ENCODE measurements at regions not wholly inside any gene's neighbourhood (a gene's known extent, or its start where the extent isn't known, plus 50 kb on each side); places are given as distances from the start of the nearest gene placed in this dataset.
A peak's percentile ranks its signal among the peaks of the same experiment; 100 is the strongest.

DNA sequence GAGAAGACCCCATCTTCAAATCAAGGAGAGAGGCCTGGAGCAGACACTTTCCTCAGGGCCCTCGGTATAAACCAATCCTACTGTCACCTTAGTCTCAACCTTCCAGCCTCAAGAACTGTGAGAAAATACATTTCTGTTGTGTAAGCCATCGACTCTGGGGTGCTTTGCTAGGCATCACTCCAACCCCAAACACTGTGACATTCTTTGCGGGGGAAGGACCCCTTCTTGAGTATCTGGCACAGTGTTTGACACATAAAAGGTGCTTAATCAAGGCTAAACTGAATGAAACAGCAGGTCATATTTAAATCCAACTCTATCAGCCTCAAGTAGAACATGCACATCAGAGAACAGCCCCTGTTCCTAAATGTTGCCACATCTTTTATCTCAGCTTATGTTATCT, 558.1 kb downstream of the INSC start:
- Mint-ChIP-seq H3K27me3 (ENCODE audit: unreplicated experiment) (peaks cover 10% of the 10 kb centered on the region), H3K4me3 (ENCODE audit: unreplicated experiment) (no peak overlapping the region), H3K36me3 (ENCODE audit: low read depth, unreplicated experiment) (no peaks in the 10 kb centered on the region), H3K9me3 (ENCODE audit: unreplicated experiment) (no peaks in the 10 kb centered on the region), H3K27ac (ENCODE audit: unreplicated experiment) (peak overlapping the region; percentile 3), H3K4me1 (ENCODE audit: unreplicated experiment) (peaks cover 44% of the 10 kb centered on the region)
- no peak for DNase-seq (ENCODE audit: low spot score)
- TF ChIP-seq, protein P1, sequence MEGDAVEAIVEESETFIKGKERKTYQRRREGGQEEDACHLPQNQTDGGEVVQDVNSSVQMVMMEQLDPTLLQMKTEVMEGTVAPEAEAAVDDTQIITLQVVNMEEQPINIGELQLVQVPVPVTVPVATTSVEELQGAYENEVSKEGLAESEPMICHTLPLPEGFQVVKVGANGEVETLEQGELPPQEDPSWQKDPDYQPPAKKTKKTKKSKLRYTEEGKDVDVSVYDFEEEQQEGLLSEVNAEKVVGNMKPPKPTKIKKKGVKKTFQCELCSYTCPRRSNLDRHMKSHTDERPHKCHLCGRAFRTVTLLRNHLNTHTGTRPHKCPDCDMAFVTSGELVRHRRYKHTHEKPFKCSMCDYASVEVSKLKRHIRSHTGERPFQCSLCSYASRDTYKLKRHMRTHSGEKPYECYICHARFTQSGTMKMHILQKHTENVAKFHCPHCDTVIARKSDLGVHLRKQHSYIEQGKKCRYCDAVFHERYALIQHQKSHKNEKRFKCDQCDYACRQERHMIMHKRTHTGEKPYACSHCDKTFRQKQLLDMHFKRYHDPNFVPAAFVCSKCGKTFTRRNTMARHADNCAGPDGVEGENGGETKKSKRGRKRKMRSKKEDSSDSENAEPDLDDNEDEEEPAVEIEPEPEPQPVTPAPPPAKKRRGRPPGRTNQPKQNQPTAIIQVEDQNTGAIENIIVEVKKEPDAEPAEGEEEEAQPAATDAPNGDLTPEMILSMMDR (IDR thresholded peaks at IDR 0.05; ENCODE audit: unreplicated experiment) = no peak

DNA sequence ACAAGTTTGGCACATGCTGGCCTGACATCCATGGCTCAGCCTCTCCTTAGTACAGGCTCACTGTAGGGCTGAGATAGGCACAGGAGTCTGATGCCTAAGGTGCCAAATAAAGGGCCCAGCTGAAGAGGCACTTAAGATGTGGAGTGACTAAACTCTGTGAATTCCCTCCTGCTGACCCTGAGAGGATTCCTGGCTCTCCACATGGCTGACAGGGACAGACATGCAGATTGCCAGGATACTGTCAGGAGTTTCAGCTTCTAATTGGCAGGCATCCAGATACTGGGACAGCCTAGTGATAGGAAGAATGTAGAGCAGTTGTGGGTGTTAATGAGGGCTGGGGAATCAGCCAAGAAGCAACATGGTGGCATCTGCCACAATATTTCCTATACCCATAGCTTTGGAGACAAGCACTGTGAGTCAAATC, 558.7 kb downstream of the INSC start:
- TF ChIP-seq, protein P1 (IDR thresholded peaks at IDR 0.05; ENCODE audit: unreplicated experiment) = no peak
- no peak for DNase-seq (ENCODE audit: low spot score)
- H3K9me3 Mint-ChIP-seq (ENCODE audit: unreplicated experiment) = no peaks in the 10 kb centered on the region
- peaks cover 10% of the 10 kb centered on the region for H3K27me3 Mint-ChIP-seq (ENCODE audit: unreplicated experiment)
- H3K4me1 Mint-ChIP-seq (ENCODE audit: unreplicated experiment) = peaks cover 41% of the 10 kb centered on the region
- no peak overlapping the region for H3K27ac Mint-ChIP-seq (ENCODE audit: unreplicated experiment)
- H3K36me3 Mint-ChIP-seq (ENCODE audit: low read depth, unreplicated experiment) = no peaks in the 10 kb centered on the region
- H3K4me3 Mint-ChIP-seq (ENCODE audit: unreplicated experiment) = no peak overlapping the region

DNA sequence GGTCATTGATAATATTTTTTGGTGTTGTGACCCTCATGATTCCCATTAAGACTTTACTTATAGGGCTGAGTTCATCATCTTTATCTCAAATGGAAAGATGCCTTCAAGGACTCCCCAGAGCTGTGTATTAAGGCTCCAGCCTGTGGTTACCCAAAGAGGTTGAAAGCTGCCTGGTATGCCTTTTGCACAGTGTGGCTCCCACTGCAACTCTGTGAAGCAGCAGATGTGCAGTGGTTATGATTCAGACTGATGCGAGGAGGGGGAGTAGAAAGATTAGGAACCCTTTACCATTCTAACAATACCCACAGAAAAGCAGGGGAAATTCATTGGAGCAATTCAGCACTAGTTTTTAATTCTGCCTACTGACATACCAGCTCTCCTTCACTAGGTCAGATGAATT, 560.0 kb downstream of the INSC start:
- no peaks in the 10 kb centered on the region for H3K36me3 Mint-ChIP-seq (ENCODE audit: low read depth, unreplicated experiment)
- DNase-seq (ENCODE audit: low spot score) = no peak
- TF ChIP-seq, protein P1 (IDR thresholded peaks at IDR 0.05; ENCODE audit: unreplicated experiment) = no peak

DNA sequence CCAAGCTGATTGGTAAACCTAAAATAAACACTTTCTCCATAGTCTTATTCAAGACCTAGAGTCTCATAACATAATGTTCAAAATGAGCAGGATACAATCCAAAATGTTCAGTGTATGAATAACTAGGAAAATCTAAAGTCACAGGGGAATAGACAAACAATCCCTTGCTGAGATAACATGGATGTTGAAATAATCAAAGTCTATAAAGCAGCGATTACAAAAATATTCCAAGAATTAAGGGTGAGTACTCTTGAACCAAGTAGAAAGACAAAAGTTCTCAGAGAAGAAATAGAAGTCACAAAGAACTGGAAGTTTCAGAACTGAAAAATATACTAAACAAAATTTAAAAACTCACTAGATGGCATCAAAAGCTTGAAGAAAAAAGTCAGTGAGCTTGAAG, 561.0 kb downstream of the INSC start:
- H3K4me3 Mint-ChIP-seq (ENCODE audit: unreplicated experiment) = no peak overlapping the region
- H3K4me1 Mint-ChIP-seq (ENCODE audit: unreplicated experiment) = peaks cover 22% of the 10 kb centered on the region
- DNase-seq (ENCODE audit: low spot score) = no peak
- no peaks in the 10 kb centered on the region for H3K9me3 Mint-ChIP-seq (ENCODE audit: unreplicated experiment)
- TF ChIP-seq, protein P1 (IDR thresholded peaks at IDR 0.05; ENCODE audit: unreplicated experiment) = no peak
- no peak overlapping the region for H3K27ac Mint-ChIP-seq (ENCODE audit: unreplicated experiment)
- H3K27me3 Mint-ChIP-seq (ENCODE audit: unreplicated experiment) = peaks cover 8% of the 10 kb centered on the region
- no peaks in the 10 kb centered on the region for H3K36me3 Mint-ChIP-seq (ENCODE audit: low read depth, unreplicated experiment)

More for the DNA sequence above, 560.0 kb downstream of the INSC start:
- H3K9me3 Mint-ChIP-seq (ENCODE audit: unreplicated experiment) = no peaks in the 10 kb centered on the region
- H3K4me3 Mint-ChIP-seq (ENCODE audit: unreplicated experiment) = no peak overlapping the region
- peaks cover 32% of the 10 kb centered on the region for H3K4me1 Mint-ChIP-seq (ENCODE audit: unreplicated experiment)
- no peak overlapping the region for H3K27ac Mint-ChIP-seq (ENCODE audit: unreplicated experiment)
- H3K27me3 Mint-ChIP-seq (ENCODE audit: unreplicated experiment) = peaks cover 10% of the 10 kb centered on the region

DNA sequence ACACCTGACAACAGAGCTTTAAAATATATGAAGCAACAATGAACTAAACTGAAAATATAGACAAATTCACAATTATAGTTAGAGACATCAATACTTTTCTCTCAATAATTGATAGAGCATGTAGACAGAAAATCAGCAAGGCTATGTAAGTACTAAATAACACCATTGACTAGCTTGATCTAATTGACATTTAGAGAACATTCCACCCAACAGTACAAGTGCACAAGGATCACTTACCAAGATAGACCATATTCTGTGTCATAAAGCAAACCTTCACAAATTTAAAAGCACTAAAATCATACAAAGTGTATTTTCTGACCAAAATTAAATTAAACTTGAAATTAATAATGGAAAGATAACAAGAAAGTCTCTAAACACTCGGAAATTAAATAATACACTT, 562.5 kb downstream of the INSC start:
- no peak for DNase-seq (ENCODE audit: low spot score)
- Mint-ChIP-seq H3K27ac (ENCODE audit: unreplicated experiment) (no peak overlapping the region), H3K4me3 (ENCODE audit: unreplicated experiment) (no peak overlapping the region), H3K9me3 (ENCODE audit: unreplicated experiment) (no peaks in the 10 kb centered on the region), H3K36me3 (ENCODE audit: low read depth, unreplicated experiment) (no peaks in the 10 kb centered on the region), H3K27me3 (ENCODE audit: unreplicated experiment) (peaks cover 3% of the 10 kb centered on the region), H3K4me1 (ENCODE audit: unreplicated experiment) (peaks cover 7% of the 10 kb centered on the region)
- TF ChIP-seq, protein P1 (IDR thresholded peaks at IDR 0.05; ENCODE audit: unreplicated experiment) = no peak
